Bronchial epithelial cell (primary cell): ENCODE measurements at regions not wholly inside any gene's neighbourhood (a gene's known extent, or its start where the extent isn't known, plus 50 kb on each side); places are given as distances from the start of the nearest gene placed in this dataset.

Source experiments
- DNase-seq: peaks from one replicate; pipeline ENCODE4 v3.0.0-alpha.2; 2010; ENCODE audit warnings: low read depth
- FAIRE-seq: peaks from 2 replicates; lab custom pipeline; 2011; peaks lifted over from hg19 to GRCh38; lab: Jason Lieb, UNC
- H3K27me3 ChIP-seq: 2 replicates; pipeline ENCODE4 v1.5.1; 2011; ENCODE audit warnings: low read length; ENCODE audit not compliant: control insufficient read depth, insufficient read depth
- H3K36me3 ChIP-seq: 2 replicates; pipeline ENCODE4 v1.5.1; 2011; ENCODE audit warnings: low read length; ENCODE audit not compliant: control insufficient read depth, insufficient read depth
- H3K4me3 ChIP-seq: 2 replicates; pipeline ENCODE4 v1.5.1; 2011; ENCODE audit warnings: mild to moderate bottlenecking, low read depth, low read length, control low read depth
- CTCF ChIP-seq: IDR thresholded peaks from 2 replicates; pipeline ENCODE4 v1.5.1; 2011; ENCODE audit warnings: mild to moderate bottlenecking, moderate library complexity, low read length, control low read depth, inconsistent platforms; ENCODE audit not compliant: insufficient read depth, severe bottlenecking

DNA sequence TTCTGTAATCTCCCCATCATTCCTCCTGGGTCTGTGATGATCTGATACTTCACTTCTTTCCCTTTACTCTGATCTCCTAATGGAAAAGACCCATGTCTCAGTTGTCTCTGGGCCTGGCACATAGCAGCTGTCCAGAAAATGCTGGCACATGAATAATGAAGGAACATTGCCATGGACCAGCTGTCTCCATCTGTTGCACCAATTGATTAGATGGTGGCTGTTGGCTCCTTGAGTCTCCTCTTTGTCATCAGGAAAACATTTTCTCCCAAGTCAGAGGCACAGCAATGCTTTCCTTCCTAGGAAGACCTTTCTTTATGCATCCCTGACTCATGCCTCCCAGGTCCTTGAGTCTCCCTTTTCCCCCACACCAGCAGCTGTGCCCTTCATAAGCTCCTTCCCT lies 286.2 kb upstream of the CXCR4 start:
- no peak overlapping the region for H3K4me3 ChIP-seq
- DNase-seq (no peak), FAIRE-seq (no peak)
- H3K27me3 ChIP-seq, result no peaks in the 10 kb centered on the region
- H3K36me3 ChIP-seq, result no peaks in the 10 kb centered on the region
- TF ChIP-seq CTCF, result no peak

GRCh38 chr2:136402281-136402680 lies 284.3 kb upstream of the CXCR4 start:
- TF ChIP-seq CTCF, result no peak
- Histone ChIP-seq H3K36me3 (no peaks in the 10 kb centered on the region), H3K27me3 (no peaks in the 10 kb centered on the region), H3K4me3 (no peak overlapping the region)
- no peak for FAIRE-seq
- no peak for DNase-seq

- no peak for TF ChIP-seq CTCF
- no peaks in the 10 kb centered on the region for H3K27me3 ChIP-seq
- no peaks in the 10 kb centered on the region for H3K36me3 ChIP-seq
- no peak for FAIRE-seq
- DNase-seq, result peak; percentile 37
- no peak overlapping the region for H3K4me3 ChIP-seq
Observed at GRCh38 chr2:136399667-136400289, 281.8 kb upstream of the CXCR4 start.

DNA sequence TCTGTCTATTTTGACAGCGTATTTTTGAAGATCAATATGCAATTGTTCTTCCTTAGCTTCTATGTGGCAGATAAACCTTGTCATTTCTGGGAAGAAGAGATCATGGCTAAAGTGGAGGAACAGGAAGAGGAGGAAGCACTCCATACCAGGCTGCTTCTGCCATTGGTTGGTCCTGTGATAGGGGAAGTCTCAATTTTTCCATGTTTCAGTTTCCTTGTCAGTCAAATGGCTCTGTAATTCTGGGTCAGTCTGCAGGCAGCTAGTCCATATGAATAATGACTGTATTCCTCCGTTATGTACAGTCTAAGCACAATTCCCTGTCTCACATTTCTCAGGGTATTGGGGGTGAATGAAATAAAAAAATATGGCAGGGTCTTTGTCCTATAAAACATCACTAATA lies 277.6 kb upstream of the CXCR4 start:
- Histone ChIP-seq H3K4me3 (no peak overlapping the region), H3K27me3 (no peaks in the 10 kb centered on the region), H3K36me3 (no peaks in the 10 kb centered on the region)
- no peak for DNase-seq
- no peak for FAIRE-seq
- TF ChIP-seq CTCF, result no peak

- Histone ChIP-seq H3K4me3 (no peak overlapping the region), H3K27me3 (no peaks in the 10 kb centered on the region), H3K36me3 (no peaks in the 10 kb centered on the region)
- DNase-seq, result no peak
- TF ChIP-seq CTCF, result no peak
- peak; percentile 23 for FAIRE-seq
Observed at GRCh38 chr2:136394136-136395060, 276.4 kb upstream of the CXCR4 start.
